WERI-Rb-1 (cell line): ENCODE measurements at regions not wholly inside any gene's neighbourhood (a gene's known extent, or its start where the extent isn't known, plus 50 kb on each side); places are given as distances from the start of the nearest gene placed in this dataset.

Source experiments
- DNase-seq: peaks from one replicate; pipeline ENCODE4 v3.0.0-alpha.2; 2020
- H3K27ac ChIP-seq: fragments of 250-450 bp; sonication (Bioruptor Pico); 2 replicates; pipeline ENCODE4 v1.5.1; 2020; ENCODE audit warnings: mild to moderate bottlenecking, moderate library complexity
- H3K27me3 ChIP-seq: fragments of 250-450 bp; sonication (Bioruptor Pico); 2 replicates; pipeline ENCODE4 v1.5.1; 2021; ENCODE audit warnings: mild to moderate bottlenecking, low read depth, moderate library complexity; ENCODE audit not compliant: insufficient read depth, severe bottlenecking
- H3K36me3 ChIP-seq: fragments of 250-450 bp; sonication (Bioruptor Pico); 2 replicates; pipeline ENCODE4 v1.5.1; 2020; ENCODE audit warnings: mild to moderate bottlenecking, moderate library complexity
- H3K4me3 ChIP-seq: 2 replicates; pipeline ENCODE4 v1.5.1; 2011; ENCODE audit warnings: low read depth, mild to moderate bottlenecking, control low read depth, low read length
- H3K9me3 ChIP-seq: fragments of 250-450 bp; sonication (Bioruptor Pico); 2 replicates; pipeline ENCODE4 v1.5.1; 2021; ENCODE audit warnings: mild to moderate bottlenecking, moderate library complexity; ENCODE audit not compliant: severe bottlenecking
- CTCF ChIP-seq: IDR thresholded peaks from 2 replicates; pipeline ENCODE4 v1.5.1; 2011; ENCODE audit warnings: low read depth, mild to moderate bottlenecking, control low read depth, inconsistent platforms, low read length

DNA sequence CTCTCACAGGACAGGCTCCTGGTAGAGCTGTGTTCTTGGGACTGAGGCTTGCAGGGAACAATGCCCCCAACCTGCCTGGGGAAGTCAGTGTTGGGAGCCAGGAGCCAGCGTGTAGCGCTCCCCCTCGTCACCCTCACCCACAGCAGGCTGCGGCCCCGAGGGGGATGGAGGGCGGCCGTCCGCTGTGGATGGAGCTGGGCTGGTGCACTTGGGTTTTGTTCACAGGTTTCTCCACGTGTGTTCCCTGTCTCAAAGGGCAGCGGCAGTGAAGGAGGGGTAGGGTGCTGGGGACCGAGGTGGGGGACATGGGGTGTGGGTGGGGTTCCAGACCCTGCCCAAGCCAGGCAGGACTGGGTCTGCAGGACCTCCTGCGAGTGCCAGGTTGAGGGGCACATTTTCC, 69.1 kb downstream of the RGS12 start:
- no peak for DNase-seq
- H3K27ac ChIP-seq = no peak overlapping the region
- H3K9me3 ChIP-seq = no peaks in the 10 kb centered on the region
- H3K4me3 ChIP-seq = no peak overlapping the region
- H3K27me3 ChIP-seq = no peaks in the 10 kb centered on the region
- H3K36me3 ChIP-seq = no peaks in the 10 kb centered on the region; the same call in 1 of the 2 replicates
- TF ChIP-seq CTCF = no peak

- no peak for TF ChIP-seq CTCF
- no peaks in the 10 kb centered on the region for H3K36me3 ChIP-seq
- H3K27ac ChIP-seq = no peak overlapping the region
- H3K9me3 ChIP-seq = no peaks in the 10 kb centered on the region
- no peak overlapping the region for H3K4me3 ChIP-seq
- no peak for DNase-seq
- H3K27me3 ChIP-seq = no peaks in the 10 kb centered on the region
These were observed 69.8 kb downstream of the RGS12 start for GRCh38 chr4:3362431-3363287.

- no peak for TF ChIP-seq CTCF
- Histone ChIP-seq H3K36me3 (no peaks in the 10 kb centered on the region), H3K27me3 (no peaks in the 10 kb centered on the region), H3K9me3 (no peaks in the 10 kb centered on the region), H3K4me3 (no peak overlapping the region), H3K27ac (no peak overlapping the region)
- no peak for DNase-seq
These were observed 70.8 kb downstream of the RGS12 start for GRCh38 chr4:3363411-3364141.

DNA sequence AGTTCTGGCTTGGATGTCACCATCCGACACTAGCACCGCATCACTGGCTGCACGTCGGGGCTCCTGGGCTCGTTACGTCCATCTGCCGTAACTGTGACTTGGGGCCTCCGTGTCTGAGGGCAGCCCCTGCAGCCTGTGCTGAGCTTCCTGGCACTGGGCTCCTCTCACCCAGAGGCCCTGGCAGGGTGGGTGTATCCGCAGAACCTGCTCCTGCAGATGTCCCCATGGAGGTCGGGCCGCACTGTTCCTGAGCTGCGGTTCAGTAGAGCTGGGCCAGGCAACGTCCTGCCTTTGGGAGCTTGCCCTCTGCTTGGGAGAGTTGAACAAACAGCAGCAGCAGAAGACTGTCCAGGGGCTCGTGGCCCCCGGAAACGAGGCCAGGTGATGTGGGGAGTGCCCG, 71.4 kb downstream of the RGS12 start:
- Histone ChIP-seq H3K27ac (no peak overlapping the region), H3K27me3 (no peaks in the 10 kb centered on the region), H3K9me3 (no peaks in the 10 kb centered on the region), H3K4me3 (no peak overlapping the region), H3K36me3 (no peaks in the 10 kb centered on the region)
- no peak for DNase-seq
- TF ChIP-seq CTCF = no peak

DNA sequence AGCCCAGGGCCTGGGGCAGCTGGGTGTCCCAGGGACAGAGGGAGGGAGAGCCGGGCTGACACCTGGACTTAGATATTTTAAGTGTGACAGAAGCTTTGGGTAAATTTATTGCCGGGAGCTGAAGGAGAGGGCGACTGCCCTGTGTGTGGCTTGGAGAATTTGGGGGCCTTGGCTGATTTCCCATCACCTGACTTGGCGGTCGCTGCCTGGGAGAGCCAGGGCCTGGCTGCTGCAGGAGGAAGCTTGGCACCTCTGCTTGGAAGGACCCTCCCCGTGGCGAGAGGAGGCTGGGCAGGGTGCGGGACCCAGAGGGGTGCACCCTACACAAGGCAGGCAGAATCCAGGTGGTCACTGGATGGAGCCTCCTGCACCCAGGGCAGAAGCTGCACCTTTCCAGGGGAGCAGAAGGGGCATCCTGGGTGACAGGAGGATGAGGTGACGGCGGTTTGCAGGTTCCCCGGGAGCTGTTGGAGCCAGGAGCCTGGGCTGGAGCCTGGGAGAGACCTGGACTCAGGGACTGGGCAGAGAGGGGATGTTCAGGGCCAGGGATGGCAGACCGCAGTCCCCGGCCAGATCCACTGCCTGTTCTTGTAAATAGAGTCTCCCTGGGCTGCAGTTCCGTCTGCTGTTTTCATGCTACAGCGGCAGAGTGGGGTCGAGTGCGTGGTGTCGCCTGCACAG, 72.0 kb downstream of the RGS12 start:
- Histone ChIP-seq H3K27ac (no peak overlapping the region), H3K4me3 (no peak overlapping the region), H3K36me3 (no peaks in the 10 kb centered on the region), H3K9me3 (no peaks in the 10 kb centered on the region), H3K27me3 (no peaks in the 10 kb centered on the region)
- no peak for TF ChIP-seq CTCF
- DNase-seq = no peak
